Breast epithelium (tissue), 3 donors: ENCODE measurements at regions not wholly inside any gene's neighbourhood (a gene's known extent, or its start where the extent isn't known, plus 50 kb on each side); places are given as distances from the start of the nearest gene placed in this dataset.

ENCODE experiments used
- CTCF ChIP-seq, 3 donors: fragments of 450-650 bp; IDR thresholded peaks; one replicate each; pipeline ENCODE4 v1.5.1; 2016 to 2017; ENCODE audit warnings: antibody characterized with exemption in 3 of 3, mild to moderate bottlenecking in 3 of 3, moderate library complexity in 3 of 3
- POLR2A ChIP-seq: fragments of 450-650 bp; IDR thresholded peaks from one replicate; pipeline ENCODE4 v1.6.1; 2016; ENCODE audit warnings: antibody characterized with exemption, mild to moderate bottlenecking, moderate library complexity
- POLR2AphosphoS5 ChIP-seq, 3 donors: sonication (generic); formaldehyde crosslinking; IDR thresholded peaks; one replicate each; pipeline ENCODE4 v1.6.1; 2017; ENCODE audit warnings: antibody characterized with exemption in 3 of 3

GRCh38 chr6:141395443-141396008 lies 737.2 kb upstream of the GJE1 start:
- no peak for TF ChIP-seq CTCF (IDR thresholded peaks at IDR 0.05)
- TF ChIP-seq POLR2AphosphoS5 (IDR thresholded peaks at IDR 0.05), result no peak
- TF ChIP-seq POLR2A, result no peak
